Breast epithelium (tissue), 4 donors: ENCODE measurements at regions not wholly inside any gene's neighbourhood (a gene's known extent, or its start where the extent isn't known, plus 50 kb on each side); places are given as distances from the start of the nearest gene placed in this dataset.

ENCODE experiments used
- DNase-seq, 2 donors: peaks; one replicate each; pipeline ENCODE4 v3.0.0-alpha.2; 2019; ENCODE audit warnings: low spot score in 2 of 2
- H3K27ac ChIP-seq, 2 donors: fragments of 200-600 bp; sonication (generic) in 1 of 2; one replicate each; pipeline ENCODE4 v1.5.1; 2016 to 2019; ENCODE audit warnings: mild to moderate bottlenecking in 1 of 2
- H3K27me3 ChIP-seq, 2 donors: fragments of 200-600 bp; sonication (generic) in 1 of 2; one replicate each; pipeline versions ENCODE4 v1.5.1 to v1.6.0; 2017 to 2019; ENCODE audit warnings: control low read depth in 1 of 2, mild to moderate bottlenecking in 1 of 2
- H3K36me3 ChIP-seq: fragments of 200-600 bp; one replicate; pipeline ENCODE4 v1.5.1; 2019
- H3K4me1 ChIP-seq, 2 donors: fragments of 200-600 bp; sonication (generic); one replicate each; pipeline ENCODE4 v1.5.1; 2016 to 2019; ENCODE audit warnings: control low read depth in 1 of 2
- H3K4me3 ChIP-seq, 3 donors: fragments of 200-600 bp; sonication (generic); 1 replicate in 2 of 3; 2 replicates in 1 of 3; pipeline ENCODE4 v1.5.1; 2016 to 2019; ENCODE audit warnings: mild to moderate bottlenecking in 3 of 3, moderate library complexity in 2 of 3
- H3K9me3 ChIP-seq, 2 donors: fragments of 200-600 bp; sonication (generic) in 1 of 2; one replicate each; pipeline ENCODE4 v1.5.1; 2016 to 2019; ENCODE audit warnings: control low read depth in 1 of 2
- CTCF ChIP-seq, 3 donors: fragments of 450-650 bp; IDR thresholded peaks; one replicate each; pipeline ENCODE4 v1.5.1; 2016 to 2017; ENCODE audit warnings: antibody characterized with exemption in 3 of 3, mild to moderate bottlenecking in 3 of 3, moderate library complexity in 3 of 3
- POLR2A ChIP-seq: fragments of 450-650 bp; IDR thresholded peaks from one replicate; pipeline ENCODE4 v1.6.1; 2016; ENCODE audit warnings: antibody characterized with exemption, mild to moderate bottlenecking, moderate library complexity
- POLR2AphosphoS5 ChIP-seq, 3 donors: sonication (generic); formaldehyde crosslinking; IDR thresholded peaks; one replicate each; pipeline ENCODE4 v1.6.1; 2017; ENCODE audit warnings: antibody characterized with exemption in 3 of 3
- intact Hi-C: fragments of 100-400 bp; cut with DNase I; formaldehyde crosslinking; loops from one replicate; pipeline ENCODE4 v1.15.1; 2023; ENCODE audit warnings: low total_unique reads

DNA sequence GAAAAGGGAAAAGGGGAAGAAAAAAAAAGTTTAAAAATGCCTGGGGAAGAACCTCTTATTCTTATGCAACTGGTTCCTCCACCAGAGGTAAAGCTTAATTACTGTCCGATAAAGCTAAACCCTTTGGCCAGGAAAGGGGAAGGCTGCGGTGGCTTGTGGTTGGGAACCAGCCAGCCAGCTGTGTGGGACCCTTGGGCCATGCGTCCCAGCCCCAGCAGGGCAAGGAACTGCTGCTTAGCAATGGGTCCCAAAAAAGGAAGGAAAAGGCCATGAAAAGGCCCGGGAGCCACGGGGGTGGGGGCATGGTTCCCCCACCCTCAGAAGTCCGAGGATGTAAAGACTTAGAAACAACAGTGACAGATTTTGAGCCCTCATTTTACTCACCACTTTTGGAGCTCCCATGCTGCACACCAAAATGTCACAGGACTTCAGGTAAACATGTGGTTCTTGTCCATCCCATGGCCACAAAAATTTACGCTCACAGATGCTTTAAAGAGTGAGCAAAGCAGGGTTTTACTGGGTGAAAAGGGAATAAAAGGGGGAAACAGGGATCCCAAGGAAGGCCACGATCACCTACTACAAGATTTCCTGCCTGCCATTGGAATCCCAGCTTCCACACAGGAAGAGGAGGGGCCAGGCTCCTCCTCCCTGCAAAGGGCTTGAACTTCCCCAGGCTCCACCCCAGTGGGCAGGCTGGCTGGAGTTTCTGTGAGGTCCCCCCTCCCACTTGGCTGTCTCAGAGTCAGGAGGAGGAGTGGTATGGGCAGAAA, 1234.7 kb upstream of the GJE1 start:
- Histone ChIP-seq H3K27me3 (no peaks in the 10 kb centered on the region), H3K27ac (no peak overlapping the region), H3K9me3 (peaks cover 6 to 21% of the 10 kb centered on the region in 2 donors), H3K36me3 (no peaks in the 10 kb centered on the region), H3K4me3 (peak overlapping the region in 1 of 3 donors; percentile 33), H3K4me1 (no peaks in the 10 kb centered on the region)
- no peak for TF ChIP-seq POLR2AphosphoS5 (IDR thresholded peaks at IDR 0.05)
- TF ChIP-seq CTCF (IDR thresholded peaks at IDR 0.05) = no peak
- TF ChIP-seq POLR2A = no peak
- no peak for DNase-seq
- intact Hi-C loops = loop anchor here (10.0 kb wide), 1 partner anchor 1167 kb away; no protein-coding TSS in a partner anchor

DNA sequence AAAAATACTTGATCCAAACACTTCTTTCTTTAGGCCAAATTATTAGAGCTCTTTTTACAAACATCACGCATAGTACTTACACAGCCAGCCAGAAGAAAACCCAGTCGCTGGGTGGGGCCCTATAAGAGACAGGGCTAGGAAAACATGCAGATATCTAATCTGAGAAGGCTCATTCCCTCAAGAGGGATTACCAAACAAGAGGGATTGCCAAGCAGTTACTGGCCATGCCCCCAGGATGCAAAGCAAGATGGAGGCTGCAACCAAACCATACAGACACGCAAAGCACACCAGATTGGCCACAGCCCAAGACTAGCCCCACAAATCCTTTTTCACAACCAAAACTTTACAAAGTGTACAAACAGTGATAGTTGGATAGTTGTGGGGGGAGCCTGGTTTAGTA, 1235.4 kb upstream of the GJE1 start:
- H3K4me3 ChIP-seq = peak overlapping the region in 1 of 3 donors; percentile 33
- no peak for DNase-seq
- no peaks in the 10 kb centered on the region for H3K27me3 ChIP-seq
- no peaks in the 10 kb centered on the region for H3K4me1 ChIP-seq
- H3K27ac ChIP-seq = no peak overlapping the region
- TF ChIP-seq POLR2AphosphoS5 (IDR thresholded peaks at IDR 0.05) (no peak), CTCF (IDR thresholded peaks at IDR 0.05) (no peak), POLR2A (no peak)
- H3K36me3 ChIP-seq = no peaks in the 10 kb centered on the region
- intact Hi-C loops = loop anchor here (10.0 kb wide), 1 partner anchor 1167 kb away; no protein-coding TSS in a partner anchor
- H3K9me3 ChIP-seq = peaks cover 6 to 21% of the 10 kb centered on the region in 2 donors

DNA sequence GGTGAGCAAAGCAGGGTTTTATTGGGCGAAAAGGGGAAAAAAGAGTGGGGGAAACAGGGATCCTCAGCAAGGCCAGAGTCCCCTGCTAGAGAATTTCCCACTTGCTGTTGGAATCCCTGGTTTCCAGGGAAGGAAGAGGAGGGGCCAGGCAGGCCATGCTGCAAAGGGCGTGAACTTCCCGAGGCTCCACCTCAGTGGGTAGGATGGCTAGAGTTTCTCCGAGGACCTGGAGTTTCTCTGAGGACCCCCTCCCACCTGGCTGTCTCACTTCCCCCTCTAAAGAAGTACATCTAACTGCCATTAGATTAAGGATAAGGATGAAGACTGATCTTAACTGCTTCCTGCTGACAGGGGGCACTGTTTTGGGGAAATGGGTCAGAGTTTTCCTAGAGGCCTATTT, 1239.3 kb upstream of the GJE1 start:
- Histone ChIP-seq H3K27ac (no peak overlapping the region), H3K4me1 (no peaks in the 10 kb centered on the region), H3K27me3 (no peaks in the 10 kb centered on the region), H3K4me3 (no peak overlapping the region), H3K36me3 (no peaks in the 10 kb centered on the region), H3K9me3 (peaks cover 0 to 10% of the 10 kb centered on the region in 2 donors)
- TF ChIP-seq POLR2AphosphoS5 (IDR thresholded peaks at IDR 0.05) = no peak
- no peak for TF ChIP-seq CTCF (IDR thresholded peaks at IDR 0.05)
- DNase-seq = no peak
- intact Hi-C loops = loop anchor here (10.0 kb wide), 1 partner anchor 1171 kb away; no protein-coding TSS in a partner anchor

- no peak for DNase-seq
- Histone ChIP-seq H3K4me1 (no peaks in the 10 kb centered on the region), H3K36me3 (no peaks in the 10 kb centered on the region), H3K27me3 (no peaks in the 10 kb centered on the region), H3K9me3 (no peaks in the 10 kb centered on the region), H3K4me3 (no peak overlapping the region), H3K27ac (no peak overlapping the region)
- intact Hi-C loops = no loop called here
- TF ChIP-seq POLR2AphosphoS5 (IDR thresholded peaks at IDR 0.05) (no peak), CTCF (IDR thresholded peaks at IDR 0.05) (no peak), POLR2A (no peak)
Observed at GRCh38 chr6:140879946-140880345, 1252.8 kb upstream of the GJE1 start.

DNA sequence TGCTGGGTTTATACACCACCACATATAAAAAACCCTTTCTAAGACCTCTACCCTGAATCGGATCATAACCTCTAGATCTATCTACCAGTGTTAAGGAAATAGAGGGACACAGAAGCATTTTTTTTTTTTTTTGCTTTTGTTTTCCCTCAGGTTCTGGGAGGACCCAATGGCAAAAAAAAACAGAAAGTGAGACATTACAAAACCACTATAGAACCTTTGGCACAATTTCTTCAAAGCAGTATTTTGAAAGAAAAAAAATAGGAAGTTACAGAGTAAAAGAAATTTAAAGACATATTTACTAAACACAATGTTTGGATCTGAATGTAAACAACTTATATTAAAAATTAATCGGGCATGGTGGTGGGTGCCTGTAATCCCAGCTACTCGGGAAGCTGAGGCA, 1258.7 kb upstream of the GJE1 start:
- no peaks in the 10 kb centered on the region for H3K36me3 ChIP-seq
- H3K4me1 ChIP-seq = no peaks in the 10 kb centered on the region
- DNase-seq = no peak
- no peak overlapping the region for H3K4me3 ChIP-seq
- no peaks in the 10 kb centered on the region for H3K27me3 ChIP-seq
- no peaks in the 10 kb centered on the region for H3K9me3 ChIP-seq
- TF ChIP-seq CTCF (IDR thresholded peaks at IDR 0.05) (no peak), POLR2A (no peak), POLR2AphosphoS5 (IDR thresholded peaks at IDR 0.05) (no peak)
- intact Hi-C loops = no loop called here
- no peak overlapping the region for H3K27ac ChIP-seq
